LoVo (cell line): ENCODE measurements at regions not wholly inside any gene's neighbourhood (a gene's known extent, or its start where the extent isn't known, plus 50 kb on each side); places are given as distances from the start of the nearest gene placed in this dataset.

Experiments
- DNase-seq: peaks from one replicate; pipeline ENCODE4 v3.0.0-alpha.2; 2016; ENCODE audit warnings: low spot score

DNA sequence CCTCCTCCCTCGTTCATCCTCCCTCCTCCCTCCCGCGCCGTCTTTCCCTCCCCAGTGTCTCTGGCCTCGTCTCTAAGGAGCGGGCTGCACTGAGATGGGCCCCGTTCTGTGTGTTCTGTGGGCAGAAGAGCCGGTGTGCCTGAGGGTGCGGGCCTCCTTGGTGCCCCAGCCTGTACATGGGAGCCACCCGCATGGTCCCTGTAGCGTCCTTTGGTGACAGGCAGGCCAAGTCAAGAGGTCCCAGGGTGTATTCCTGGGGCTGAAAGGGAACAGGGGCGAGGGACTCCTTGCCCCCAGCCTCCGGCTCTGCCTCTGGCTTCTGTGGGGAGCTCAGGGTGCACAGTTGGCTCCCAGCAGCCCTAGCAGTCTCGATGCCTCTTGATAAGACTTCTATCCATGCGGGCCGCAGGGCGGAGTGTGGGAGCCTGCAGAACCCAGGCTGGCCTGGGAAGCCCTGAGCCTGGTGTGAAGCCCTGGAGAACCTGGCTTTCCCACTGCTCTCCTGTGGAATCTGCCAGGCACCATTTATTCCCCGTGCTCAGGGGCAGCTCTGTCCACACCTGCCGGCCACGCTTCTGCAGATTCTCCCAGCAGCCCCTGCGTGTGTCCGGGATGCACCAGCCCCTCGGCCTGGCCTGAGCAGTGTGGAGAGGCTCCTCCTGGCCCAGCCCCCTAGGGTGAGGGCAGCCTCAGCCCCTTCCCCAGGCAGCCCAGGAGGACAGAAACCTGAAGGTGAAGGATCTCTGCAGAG is 181.3 kb downstream of the KIF26A start:
- no peak for DNase-seq

- no peak for DNase-seq
Observed at GRCh38 chr14:104320611-104321086, 182.3 kb downstream of the KIF26A start.

- no peak for DNase-seq
Observed at GRCh38 chr14:104321088-104321801, 182.9 kb downstream of the KIF26A start.

GRCh38 chr14:104321802-104322130 is 183.4 kb downstream of the KIF26A start:
- no peak for DNase-seq

GRCh38 chr14:104322531-104323366 is 184.4 kb downstream of the KIF26A start:
- DNase-seq: no peak

GRCh38 chr14:104323551-104324175 is 185.3 kb downstream of the KIF26A start:
- no peak for DNase-seq

GRCh38 chr14:104326848-104327247 is 188.5 kb downstream of the KIF26A start:
- no peak for DNase-seq

GRCh38 chr14:104328607-104329006 is 190.2 kb downstream of the KIF26A start:
- no peak for DNase-seq

- no peak for DNase-seq
Observed at GRCh38 chr14:104329793-104330192, 191.4 kb downstream of the KIF26A start.

- no peak for DNase-seq
Observed at GRCh38 chr14:104331871-104332605, 193.7 kb downstream of the KIF26A start.

GRCh38 chr14:104332634-104333270 is 194.4 kb downstream of the KIF26A start:
- no peak for DNase-seq

DNA sequence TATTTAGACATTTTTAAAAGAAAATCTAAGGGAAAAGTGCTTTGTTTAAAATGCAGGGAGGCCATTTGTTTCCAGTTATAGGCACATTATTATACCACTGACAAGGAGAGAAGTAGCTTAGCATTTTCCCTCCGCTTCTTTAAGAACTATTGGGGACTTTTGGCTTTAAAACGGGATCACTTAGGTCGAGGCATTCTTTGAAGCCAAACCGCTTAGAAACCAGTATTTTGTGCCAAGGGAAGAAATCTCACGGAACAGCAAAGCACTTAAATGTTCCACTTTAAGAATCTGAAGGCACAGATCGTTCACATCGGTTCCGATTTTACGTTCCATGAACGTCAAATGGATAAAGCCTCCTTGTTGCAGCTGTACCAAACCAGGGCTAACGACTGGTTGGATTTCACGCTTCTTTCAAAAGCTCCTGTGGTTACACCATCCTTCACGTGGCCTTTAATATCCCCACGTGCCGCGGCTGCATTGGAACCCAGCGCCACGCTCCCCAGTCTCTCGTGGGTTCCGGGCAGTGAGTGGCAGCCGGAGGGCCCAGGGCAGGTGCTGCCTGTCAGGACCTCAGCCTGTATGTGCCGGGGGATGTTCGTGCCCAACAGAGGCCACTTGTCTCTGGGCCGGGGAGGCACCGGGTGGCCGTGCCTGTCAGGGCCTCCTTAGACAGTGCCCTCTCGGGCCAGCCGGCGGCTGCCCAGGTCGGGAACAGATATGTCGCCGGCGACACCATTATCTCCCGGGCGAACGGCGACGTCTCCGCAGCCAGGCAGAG is 195.4 kb downstream of the KIF26A start:
- DNase-seq: no peak

DNA sequence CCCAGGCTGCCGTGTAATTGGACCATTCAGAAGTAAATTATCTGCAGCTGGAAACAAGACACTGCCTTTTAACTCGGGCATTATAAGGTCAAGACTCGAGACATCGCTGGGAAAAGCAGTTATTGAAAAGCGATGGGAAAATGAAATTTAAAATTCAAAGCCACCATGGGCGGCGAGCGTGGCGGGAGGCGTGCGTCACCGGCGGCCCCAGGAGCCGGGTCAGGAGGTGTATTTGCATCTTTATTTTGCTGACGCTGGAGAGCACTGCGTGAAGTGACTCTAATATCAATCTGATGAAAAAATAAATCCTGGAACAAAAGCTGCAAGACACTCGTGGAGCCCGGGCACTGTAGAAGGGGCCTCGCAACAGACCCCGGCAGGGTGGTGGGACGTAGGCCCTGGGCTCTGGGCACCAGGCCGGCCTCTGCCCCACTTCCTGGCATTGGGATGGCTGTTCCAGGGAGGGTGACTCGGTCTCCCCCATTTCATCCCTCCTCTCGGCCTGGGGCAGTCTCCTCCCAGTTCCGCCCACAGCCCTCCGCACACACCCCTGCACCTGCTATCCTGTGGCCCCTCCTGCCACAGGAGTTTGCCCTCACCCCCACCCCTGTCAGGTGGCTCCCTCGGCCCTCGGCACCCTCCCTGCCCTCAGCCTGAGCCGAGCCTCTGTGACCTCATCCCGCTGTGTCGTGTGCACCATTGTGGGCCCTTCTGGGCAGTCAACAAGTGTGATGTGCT is 196.2 kb downstream of the KIF26A start:
- no peak for DNase-seq

DNA sequence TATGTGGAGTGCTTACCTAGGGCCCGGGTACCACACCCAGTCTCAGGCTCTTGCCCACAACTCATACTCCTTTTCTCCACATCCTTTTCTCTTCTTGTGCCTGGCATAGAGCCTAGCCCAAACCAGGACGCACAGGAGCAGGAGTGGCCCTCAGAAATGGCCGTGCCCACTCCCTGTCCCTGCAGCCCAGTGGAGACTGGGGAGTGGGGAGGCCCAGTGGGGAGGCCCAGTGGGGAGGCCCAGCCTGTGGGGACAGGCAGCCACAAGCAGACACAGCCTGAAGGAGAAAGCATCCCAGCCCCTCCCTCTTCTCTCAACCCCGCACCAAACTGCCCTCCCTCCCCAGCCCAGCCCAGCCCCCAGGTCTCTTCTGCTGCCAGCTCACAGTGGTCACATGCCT is 196.8 kb downstream of the KIF26A start:
- DNase-seq: no peak

GRCh38 chr14:104335611-104336010 is 197.2 kb downstream of the KIF26A start:
- no peak for DNase-seq

DNA sequence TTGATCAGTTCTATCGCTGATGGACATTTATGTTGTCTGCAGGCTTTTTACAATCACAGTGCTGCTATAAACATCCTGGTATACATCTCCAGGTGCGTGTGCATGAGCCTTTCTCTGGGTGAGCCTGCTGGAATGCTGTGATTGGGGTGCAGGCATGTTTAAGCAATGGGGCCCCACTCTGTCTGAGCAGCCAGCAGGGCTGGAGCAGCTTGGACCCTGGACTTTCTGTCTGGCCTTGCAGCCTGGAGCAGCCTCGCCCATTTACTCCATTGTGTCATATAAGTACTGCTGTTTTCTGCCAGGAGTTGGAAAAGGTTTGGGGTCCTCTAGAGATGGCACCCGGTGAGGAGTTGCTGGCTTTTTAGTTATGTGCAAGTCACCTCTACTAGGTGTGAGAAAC is 199.0 kb downstream of the KIF26A start:
- DNase-seq: no peak

DNA sequence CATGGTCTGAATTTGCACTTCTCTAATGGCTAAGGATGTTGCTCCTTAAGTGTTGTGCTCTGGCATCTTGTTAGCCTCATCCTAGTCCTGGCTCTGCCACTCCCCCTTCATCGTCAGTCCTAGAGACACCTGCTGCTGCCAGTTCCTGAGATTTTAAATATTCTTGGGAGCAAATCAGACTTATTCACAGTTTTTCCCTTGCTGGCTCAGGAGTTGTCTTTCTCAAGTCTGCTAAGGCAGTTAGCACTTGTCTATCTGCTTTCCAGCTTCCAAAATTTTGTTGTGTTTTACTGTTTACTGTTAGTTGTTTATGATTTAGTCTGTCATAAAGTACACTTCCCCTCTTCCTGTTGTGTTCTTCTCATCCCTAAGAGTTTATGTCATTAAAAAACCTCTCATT is 201.0 kb downstream of the KIF26A start:
- no peak for DNase-seq

GRCh38 chr14:104339829-104340228 is 201.4 kb downstream of the KIF26A start:
- no peak for DNase-seq
